Embryonic facial prominence (tissue), 1 donor: ENCODE measurements at regions not wholly inside any gene's neighbourhood (a gene's known extent, or its start where the extent isn't known, plus 50 kb on each side); places are given as distances from the start of the nearest gene placed in this dataset.
"Not testable (repeated sequence)": the region's sequence is repeated elsewhere in the genome, so short reads cannot be mapped to it uniquely, and the experiment has no call there.

Experiments used
- DNase-seq: peaks from one replicate; pipeline ENCODE4 v3.0.0-alpha.2; 2016; ENCODE audit errors: extremely low spot score

DNA sequence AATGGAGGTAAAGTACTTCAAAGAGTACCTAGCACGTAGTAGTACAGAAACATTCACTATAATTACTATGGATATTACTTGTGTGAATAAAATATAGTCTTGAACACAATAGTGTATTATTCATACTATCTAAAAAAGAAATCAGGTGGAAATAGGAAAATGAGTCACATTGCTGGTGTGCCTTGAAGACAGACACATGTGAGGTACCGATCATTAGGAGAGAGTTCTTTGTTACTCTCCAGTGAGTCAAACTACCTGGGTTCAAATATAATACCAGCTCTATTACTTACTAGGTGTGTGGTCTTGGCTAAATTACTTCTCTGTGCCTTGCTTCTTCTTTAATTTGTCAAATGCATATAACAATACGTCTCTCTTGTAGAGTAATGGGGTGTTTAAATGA lies 50.8 kb upstream of the BEND6 start:
- DNase-seq: no peak

DNA sequence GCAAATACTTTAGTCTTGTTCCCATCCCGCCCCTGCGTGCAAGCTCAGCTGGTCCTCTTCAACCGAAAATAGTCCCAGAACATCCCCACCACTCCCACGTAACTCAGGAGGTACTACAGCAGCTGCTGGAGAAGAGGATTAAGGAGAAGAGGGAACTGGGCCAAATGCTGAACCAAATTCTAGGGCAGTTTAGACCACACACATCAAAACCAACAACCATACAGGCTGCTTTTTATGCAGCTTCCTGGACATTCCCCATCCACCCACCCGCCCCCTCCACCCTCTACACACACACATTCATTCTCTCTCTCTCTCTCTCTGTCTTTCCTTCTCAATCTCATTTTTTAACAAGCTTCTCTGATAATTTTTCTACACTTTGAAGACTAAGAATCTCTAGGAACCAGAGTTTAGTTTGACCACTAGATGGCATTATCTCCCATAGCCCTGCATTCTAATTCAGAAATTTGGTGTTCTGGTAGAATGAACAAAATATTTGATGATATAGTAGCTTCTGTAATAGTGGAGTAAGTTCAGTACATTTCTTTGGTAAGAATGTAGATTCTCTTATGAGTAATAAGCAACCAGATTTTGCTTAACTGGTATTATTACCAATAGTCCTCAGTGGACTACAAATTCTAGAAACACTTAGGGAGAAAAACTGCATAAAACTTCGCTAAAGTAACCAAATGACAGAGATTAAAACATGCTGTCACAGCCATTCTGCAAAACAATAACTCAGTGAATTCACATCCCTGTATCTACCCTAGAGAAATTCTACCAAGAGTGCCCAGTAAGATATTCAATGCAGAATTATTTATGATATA lies 52.1 kb upstream of the BEND6 start:
- peak; percentile 33 for DNase-seq

GRCh38 chr6:56900784-56901183 lies 54.1 kb upstream of the BEND6 start:
- no peak for DNase-seq

DNA sequence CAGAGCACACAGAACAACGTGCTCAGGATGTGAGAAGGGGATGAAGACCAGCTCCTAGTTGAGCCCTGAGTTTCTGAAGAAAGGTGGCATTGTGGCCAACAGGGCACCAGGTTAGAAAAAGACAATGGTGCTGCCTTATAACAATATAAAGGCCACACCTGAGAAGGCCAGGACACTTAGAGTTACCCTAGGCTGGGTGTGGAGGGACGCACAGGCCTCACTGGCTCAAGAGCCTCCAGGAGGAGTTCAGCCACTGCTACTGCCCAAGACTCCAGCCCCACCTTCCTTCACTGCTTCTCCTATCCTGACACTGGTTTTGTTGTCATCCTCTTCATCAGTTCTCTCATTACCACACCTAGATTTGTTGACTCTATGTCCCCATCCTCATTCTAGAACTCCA lies 55.2 kb upstream of the BEND6 start:
- no peak for DNase-seq

- no peak for DNase-seq
These were observed 55.6 kb upstream of the BEND6 start for GRCh38 chr6:56899311-56899710.

DNA sequence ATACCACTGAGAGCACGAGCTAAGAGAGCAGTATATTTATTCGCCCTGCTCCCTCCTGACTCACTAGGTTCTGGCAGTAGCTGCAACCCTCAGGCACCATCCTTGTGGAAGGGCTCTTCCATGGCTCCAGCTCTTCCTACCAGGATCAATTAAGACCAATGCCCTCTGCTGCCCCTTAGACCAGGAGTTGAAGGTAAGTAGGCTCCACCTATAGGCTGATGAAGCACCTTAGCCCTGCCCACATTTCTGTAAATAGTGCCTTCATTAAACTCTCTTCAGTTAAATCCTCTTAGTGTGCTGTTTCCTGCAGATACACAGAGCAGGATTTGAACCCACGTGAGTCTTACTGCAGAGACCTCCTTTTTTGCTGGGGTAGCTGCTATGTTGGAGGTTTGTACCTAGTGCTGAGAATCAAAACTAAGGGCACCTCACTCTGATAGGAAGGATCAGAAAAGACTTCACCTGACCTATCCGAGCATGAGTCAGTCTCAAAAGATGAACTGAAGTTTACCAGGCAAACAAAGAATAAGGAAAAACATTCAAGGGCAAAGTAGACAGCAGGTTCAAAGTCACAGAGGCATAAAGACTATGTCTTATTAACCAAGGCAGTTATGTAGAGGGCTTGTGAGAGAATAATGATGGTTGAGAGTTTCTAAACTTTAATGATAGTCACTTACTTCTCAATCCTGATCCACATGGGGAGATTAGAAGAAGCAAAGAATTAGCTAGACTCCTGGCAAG lies 56.9 kb upstream of the BEND6 start:
- no peak for DNase-seq

- DNase-seq: no peak
These were observed 63.2 kb upstream of the BEND6 start for GRCh38 chr6:56891754-56892153.

GRCh38 chr6:56890683-56891429 lies 64.1 kb upstream of the BEND6 start:
- DNase-seq: no peak

DNA sequence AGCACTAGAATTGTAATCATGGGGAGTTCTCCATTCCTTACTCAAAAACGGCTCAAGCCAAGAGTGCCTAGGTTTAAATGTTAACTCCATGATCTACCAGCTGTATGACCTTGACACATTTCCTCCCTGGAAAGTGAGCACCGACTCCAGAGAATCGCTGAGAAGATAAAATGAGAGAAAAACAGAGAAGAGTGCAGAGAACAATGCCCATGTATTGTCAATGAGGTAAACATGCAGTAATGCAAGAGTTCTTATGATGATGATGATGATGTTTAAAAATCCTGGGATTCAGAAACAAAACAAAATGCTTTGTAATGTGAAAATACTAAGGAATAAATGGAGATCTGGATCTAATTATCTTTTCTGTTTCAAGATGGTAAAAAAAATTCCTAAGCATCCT lies 64.8 kb upstream of the BEND6 start:
- no peak for DNase-seq

- DNase-seq: no peak
These were observed 65.4 kb upstream of the BEND6 start for GRCh38 chr6:56889492-56889891.

DNA sequence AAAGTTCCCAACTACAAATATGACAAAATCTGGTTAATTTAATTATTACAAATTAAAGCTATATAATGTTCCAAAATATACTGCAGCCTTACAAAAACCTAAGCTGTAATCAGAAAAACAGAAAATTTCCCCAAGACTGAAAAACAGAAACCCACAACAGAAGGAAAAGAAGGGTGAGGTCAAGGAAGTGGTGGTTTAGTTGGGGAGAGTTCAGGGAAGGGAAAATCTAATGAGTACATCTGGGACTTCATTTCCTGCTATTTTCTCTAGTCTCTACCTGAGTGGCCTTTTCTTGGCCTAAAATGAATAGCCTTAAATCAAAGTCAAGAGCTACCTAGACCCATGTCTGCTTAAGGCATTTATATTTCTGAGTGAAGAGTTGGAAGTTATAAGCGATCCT lies 66.2 kb upstream of the BEND6 start:
- DNase-seq: no peak

DNA sequence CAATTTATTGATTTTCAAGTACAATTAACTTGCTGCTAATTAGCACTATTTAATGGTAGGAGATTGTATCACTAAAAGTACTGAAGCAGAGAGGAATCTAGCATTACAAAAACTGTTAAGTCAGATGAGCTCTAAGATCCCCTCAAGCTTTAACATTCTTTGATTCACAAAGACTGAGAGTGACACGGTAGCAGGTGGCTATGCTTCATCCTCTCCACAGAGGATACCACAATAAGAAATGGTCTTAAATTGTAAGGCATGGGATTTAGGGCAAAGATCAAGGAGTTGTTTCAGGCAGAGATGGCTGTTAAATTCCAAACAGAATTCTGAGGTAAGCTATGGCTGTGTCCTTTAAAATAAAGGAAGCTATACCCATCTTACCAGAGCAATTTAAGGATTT lies 67.8 kb upstream of the BEND6 start:
- no peak for DNase-seq

GRCh38 chr6:56877922-56878321 lies 77.0 kb upstream of the BEND6 start:
- no peak for DNase-seq

DNA sequence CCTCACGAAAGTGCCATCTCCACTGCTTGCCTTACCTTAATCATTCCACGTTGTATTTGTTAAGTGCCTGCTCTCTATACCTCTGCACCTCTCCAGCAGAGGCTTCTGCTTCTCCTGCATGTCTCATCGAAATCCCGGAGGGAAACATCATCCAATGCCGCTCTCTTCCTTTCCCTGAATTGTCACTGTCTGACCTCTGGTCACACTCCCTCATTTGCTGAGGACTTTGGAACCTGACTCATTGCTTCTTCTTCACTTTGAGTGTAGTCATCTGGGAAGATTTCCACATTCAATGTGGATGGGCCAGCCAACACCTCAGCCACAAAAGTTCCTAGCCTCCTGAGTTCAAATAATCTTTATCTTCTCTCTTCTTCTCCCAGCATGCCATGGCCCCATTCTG lies 78.9 kb upstream of the BEND6 start:
- no peak for DNase-seq

DNA sequence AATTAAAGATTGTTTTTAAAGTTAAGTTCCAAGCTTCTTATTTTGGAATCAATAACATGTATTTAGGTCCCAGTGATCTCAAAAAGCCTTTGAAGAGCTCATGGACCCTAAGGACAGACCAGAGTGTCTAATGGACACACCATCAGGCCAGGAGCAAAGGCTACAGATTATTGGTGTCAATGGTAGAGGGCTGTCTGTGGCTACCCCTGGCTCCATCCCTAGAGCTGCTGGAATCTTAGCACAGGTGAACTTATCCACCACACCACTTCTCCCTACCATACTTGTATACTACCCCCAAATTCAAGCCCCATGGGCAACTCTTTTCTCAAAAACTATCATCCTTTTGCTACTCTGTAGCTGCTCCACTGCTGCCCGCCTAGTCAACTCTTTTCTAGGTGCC lies 79.4 kb upstream of the BEND6 start:
- no peak for DNase-seq

DNA sequence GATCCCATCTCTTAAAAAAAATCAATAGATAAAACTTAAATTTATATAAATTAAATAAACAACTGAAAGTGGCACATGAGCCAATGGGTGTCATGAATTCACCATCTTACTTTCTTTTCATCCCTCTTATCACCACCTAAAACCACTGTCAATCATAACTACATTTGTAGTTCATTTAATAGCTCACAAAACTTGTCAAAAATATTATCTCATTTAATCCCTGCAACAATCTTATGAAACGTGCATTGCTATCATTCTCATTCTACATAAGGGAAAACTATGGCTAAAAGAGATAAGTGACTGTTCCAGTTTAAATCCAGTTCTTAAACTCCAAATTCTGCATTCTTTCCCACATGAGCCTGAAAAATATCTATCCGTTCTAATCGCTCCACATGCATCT lies 80.6 kb upstream of the BEND6 start:
- DNase-seq: no peak

GRCh38 chr6:56870053-56870452 lies 84.9 kb upstream of the BEND6 start:
- DNase-seq: not testable (repeated sequence)

- DNase-seq: no peak
These were observed 85.6 kb upstream of the BEND6 start for GRCh38 chr6:56869346-56869745.

DNA sequence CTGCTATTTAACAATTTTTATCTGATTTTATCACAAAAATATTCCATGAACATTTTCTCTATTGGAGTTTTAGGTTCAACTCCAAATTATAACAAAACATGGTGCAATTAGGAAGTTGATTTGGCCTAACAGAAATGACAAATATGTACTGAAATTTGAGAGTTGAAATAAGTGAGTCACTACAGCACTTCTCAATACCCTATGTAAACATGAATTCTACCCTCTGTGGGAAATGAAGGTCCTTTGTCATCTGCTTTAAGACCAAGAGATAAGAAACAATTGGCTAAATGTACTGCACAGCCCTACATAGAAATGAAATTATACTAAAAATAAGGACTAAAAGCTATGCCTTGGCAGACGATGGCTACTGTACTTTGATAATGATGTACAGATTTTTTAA lies 86.2 kb upstream of the BEND6 start:
- no peak for DNase-seq

DNA sequence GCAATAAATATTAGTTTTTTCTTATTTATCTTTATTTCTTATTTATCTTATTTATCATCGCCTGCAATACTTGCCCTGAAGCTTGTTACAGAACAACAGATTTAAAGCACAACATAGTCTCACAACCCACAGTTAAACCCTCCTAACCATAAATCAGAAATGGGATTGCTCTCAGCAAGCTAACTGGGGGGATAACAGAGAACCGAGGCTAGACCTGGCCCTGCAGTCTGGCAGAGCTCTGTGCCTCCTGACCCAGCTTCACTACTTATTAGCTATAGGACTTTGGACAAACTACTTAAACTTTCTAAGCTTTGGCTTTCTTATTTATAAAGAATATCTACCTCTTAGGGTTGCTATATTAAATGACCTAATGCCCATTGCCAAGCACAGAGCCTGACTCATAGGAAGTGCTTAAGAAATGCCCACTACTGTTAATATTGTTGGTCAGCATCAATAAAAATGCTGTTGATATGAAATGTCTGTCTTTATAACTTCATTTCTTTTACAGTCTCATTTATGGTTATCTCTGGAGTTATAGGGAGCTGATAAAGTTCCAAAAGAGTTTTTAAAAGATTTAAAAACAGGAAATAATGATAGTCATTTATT lies 87.9 kb upstream of the BEND6 start:
- DNase-seq: no peak

DNA sequence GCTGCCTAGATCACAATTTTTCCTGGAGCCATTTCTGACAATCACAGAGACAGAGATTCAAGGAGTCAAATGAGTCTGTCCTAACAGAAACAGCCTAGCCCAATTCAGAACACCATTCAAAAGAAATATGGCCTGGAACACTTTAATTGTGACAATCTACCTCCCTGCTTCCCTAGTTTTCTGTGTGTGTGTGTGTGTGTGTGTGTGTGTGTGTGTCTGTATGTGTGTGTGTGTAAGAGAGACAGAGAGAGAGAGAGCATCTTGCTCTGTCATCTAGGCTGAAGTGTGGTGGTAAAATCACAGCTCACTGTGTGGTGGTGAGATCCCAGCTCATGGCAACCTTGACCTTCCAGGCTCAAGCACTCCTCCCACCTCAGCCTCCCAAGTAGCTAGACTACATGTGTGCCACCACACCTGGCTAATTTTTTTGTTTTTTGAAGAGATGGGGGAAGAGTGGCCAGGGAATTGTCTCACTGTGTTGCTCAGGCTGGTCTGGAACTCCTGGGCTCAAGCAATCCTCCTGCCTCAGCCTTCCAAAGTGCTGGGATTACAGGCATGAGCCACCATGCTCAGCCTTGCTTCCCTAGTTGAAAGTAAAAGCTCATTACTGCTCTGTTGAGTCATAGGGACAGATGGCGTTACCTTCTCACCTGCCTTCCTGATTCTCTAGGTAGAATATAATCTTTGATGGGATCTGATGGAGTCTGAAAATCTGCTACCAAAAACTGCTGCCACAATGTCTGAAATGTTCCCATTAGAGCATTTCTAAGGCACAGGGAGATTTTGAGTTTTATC lies 89.6 kb upstream of the BEND6 start:
- no peak for DNase-seq
